Stomach (tissue), 4 donors: ENCODE measurements at regions not wholly inside any gene's neighbourhood (a gene's known extent, or its start where the extent isn't known, plus 50 kb on each side); places are given as distances from the start of the nearest gene placed in this dataset.

ENCODE experiments used
- POLR2A ChIP-seq, 4 donors: fragments of 450-650 bp; IDR thresholded peaks; one replicate each; pipeline ENCODE4 v1.6.1; 2016; ENCODE audit warnings: antibody characterized with exemption in 4 of 4, control low read depth in 2 of 4, mild to moderate bottlenecking in 1 of 4, moderate library complexity in 1 of 4
- POLR2AphosphoS5 ChIP-seq, 3 donors: sonication (generic); formaldehyde crosslinking; IDR thresholded peaks; one replicate each; pipeline ENCODE4 v1.6.1; 2016; ENCODE audit warnings: antibody characterized with exemption in 3 of 3
- TF ChIP-seq, protein P1 (sequence below), 7 experiments: fragments of 450-650 bp in 4 of 7; fragments of 200-600 bp in 3 of 7; sonication (generic) in 3 of 7; IDR thresholded peaks; one replicate each; pipeline ENCODE4 v1.5.1; 2016 to 2019; ENCODE audit warnings: antibody characterized with exemption in 7 of 7, control low read depth in 2 of 7, mild to moderate bottlenecking in 1 of 7

DNA sequence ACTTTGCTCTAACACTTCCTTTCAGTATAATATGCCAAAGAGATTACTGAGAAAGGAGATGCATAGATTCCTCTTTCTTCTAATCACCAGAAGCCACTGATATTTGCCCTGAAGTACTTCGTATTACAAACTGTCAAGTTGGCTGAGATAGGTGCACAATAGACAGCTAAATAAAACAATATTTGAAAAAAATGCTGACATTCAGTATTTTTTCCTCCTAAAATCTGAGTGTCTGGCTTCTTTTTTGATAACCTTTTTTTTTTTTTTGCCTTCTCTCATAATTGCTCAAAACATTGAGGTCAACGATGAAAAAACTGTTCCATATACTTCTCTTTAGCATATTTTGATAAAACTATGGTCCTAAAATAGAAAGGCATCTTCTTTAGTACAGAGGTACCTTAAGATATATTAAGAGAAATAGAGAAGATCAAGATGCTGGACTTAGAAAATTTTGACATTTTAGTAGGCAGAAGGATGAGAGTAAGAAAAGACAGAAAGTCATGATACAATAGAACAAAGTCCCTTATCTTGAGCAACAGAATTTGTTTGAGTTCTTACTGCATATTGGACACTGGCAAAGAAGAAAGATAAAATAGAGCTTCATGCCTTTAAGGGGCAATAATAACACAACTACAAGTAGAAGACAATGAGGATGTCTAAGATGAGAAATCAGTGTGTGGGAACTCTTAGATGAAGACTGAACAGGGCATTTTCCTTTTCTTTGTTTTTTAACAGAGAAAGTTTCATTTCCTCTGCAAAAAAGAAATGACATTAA is 220.7 kb downstream of the PTH2R start:
- TF ChIP-seq POLR2AphosphoS5 (IDR thresholded peaks at IDR 0.05), result no peak
- TF ChIP-seq, protein P1, sequence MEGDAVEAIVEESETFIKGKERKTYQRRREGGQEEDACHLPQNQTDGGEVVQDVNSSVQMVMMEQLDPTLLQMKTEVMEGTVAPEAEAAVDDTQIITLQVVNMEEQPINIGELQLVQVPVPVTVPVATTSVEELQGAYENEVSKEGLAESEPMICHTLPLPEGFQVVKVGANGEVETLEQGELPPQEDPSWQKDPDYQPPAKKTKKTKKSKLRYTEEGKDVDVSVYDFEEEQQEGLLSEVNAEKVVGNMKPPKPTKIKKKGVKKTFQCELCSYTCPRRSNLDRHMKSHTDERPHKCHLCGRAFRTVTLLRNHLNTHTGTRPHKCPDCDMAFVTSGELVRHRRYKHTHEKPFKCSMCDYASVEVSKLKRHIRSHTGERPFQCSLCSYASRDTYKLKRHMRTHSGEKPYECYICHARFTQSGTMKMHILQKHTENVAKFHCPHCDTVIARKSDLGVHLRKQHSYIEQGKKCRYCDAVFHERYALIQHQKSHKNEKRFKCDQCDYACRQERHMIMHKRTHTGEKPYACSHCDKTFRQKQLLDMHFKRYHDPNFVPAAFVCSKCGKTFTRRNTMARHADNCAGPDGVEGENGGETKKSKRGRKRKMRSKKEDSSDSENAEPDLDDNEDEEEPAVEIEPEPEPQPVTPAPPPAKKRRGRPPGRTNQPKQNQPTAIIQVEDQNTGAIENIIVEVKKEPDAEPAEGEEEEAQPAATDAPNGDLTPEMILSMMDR (IDR thresholded peaks at IDR 0.05), result no peak
- TF ChIP-seq POLR2A (IDR thresholded peaks at IDR 0.05), result no peak
